ENCODE measurements at regions not wholly inside any gene's neighbourhood (a gene's known extent, or its start where the extent isn't known, plus 50 kb on each side); places are given as distances from the start of the nearest gene placed in this dataset.

- 88 to 97% (median 92%) methylated on average over 2 of the region's 2 CpGs for WGBS, 3 donors
- H3K9me3 ChIP-seq: no peaks in the 10 kb centered on the region
- intact Hi-C loops (cut with DNase I): no loop called here
Observed at GRCh38 chr3:177317247-177317646, 120.0 kb upstream of the TBL1XR1 start.

GRCh38 chr3:177318559-177318958, 121.3 kb upstream of the TBL1XR1 start:
- 97 to 100% (median 98%) methylated on average over 1 of the region's 1 CpG for WGBS, 3 donors

More at GRCh38 chr3:177317247-177317646, 120.0 kb upstream of the TBL1XR1 start:
- peaks cover 4% of the 10 kb centered on the region for H3K4me1 ChIP-seq
- no peak for ATAC-seq
- H3K4me3 ChIP-seq: no peak overlapping the region
- DNase-seq: no peak
- no peaks in the 10 kb centered on the region for H3K36me3 ChIP-seq (ENCODE audit: insufficient read depth in 1 of 2, low read depth in 1 of 2)
- H3K27ac ChIP-seq: no peak overlapping the region
- no peak for TF ChIP-seq CTCF (IDR thresholded peaks at IDR 0.05)
- H3K27me3 ChIP-seq (ENCODE audit: insufficient read depth in 3 of 3, low read length in 2 of 3): no peaks in the 10 kb centered on the region

GRCh38 chr3:177320765-177321247, 123.5 kb upstream of the TBL1XR1 start:
- intact Hi-C loops (cut with DNase I): no loop called here
- H3K27ac ChIP-seq: no peak overlapping the region
- no peak for ATAC-seq

More at GRCh38 chr3:177318559-177318958, 121.3 kb upstream of the TBL1XR1 start:
- Histone ChIP-seq H3K4me1 (peaks cover 4% of the 10 kb centered on the region), H3K27ac (no peak overlapping the region), H3K27me3 (ENCODE audit: insufficient read depth in 3 of 3, low read length in 2 of 3) (no peaks in the 10 kb centered on the region), H3K9me3 (no peaks in the 10 kb centered on the region), H3K4me3 (no peak overlapping the region), H3K36me3 (ENCODE audit: insufficient read depth in 1 of 2, low read depth in 1 of 2) (no peaks in the 10 kb centered on the region)
- intact Hi-C loops (cut with DNase I): no loop called here
- DNase-seq: no peak
- ATAC-seq: no peak
- no peak for TF ChIP-seq CTCF (IDR thresholded peaks at IDR 0.05)

GRCh38 chr3:177321819-177322218, 124.5 kb upstream of the TBL1XR1 start:
- H3K27ac ChIP-seq: no peak overlapping the region
- intact Hi-C loops (cut with DNase I): no loop called here
- TF ChIP-seq CTCF (IDR thresholded peaks at IDR 0.05): no peak
- DNase-seq (no peak), ATAC-seq (no peak)
- no peak overlapping the region for H3K4me3 ChIP-seq
- H3K36me3 ChIP-seq (ENCODE audit: insufficient read depth in 1 of 2, low read depth in 1 of 2): no peaks in the 10 kb centered on the region
- H3K9me3 ChIP-seq: no peaks in the 10 kb centered on the region
- H3K27me3 ChIP-seq (ENCODE audit: insufficient read depth in 3 of 3, low read length in 2 of 3): no peaks in the 10 kb centered on the region
- whole genome bisulfite sequencing, 3 donors: 87 to 91% (median 88%) methylated on average over 6 of the region's 6 CpGs
- H3K4me1 ChIP-seq: peaks cover 4% of the 10 kb centered on the region

More at GRCh38 chr3:177320765-177321247, 123.5 kb upstream of the TBL1XR1 start:
- TF ChIP-seq CTCF (IDR thresholded peaks at IDR 0.05): no peak
- Histone ChIP-seq H3K4me3 (no peak overlapping the region), H3K27me3 (ENCODE audit: insufficient read depth in 3 of 3, low read length in 2 of 3) (no peaks in the 10 kb centered on the region), H3K4me1 (peaks cover 4% of the 10 kb centered on the region), H3K9me3 (no peaks in the 10 kb centered on the region), H3K36me3 (ENCODE audit: insufficient read depth in 1 of 2, low read depth in 1 of 2) (no peaks in the 10 kb centered on the region)
- DNase-seq: no peak
- WGBS, 3 donors: 68 to 74% (median 70%) methylated on average over 4 of the region's 4 CpGs

GRCh38 chr3:177322881-177323280, 125.6 kb upstream of the TBL1XR1 start:
- Histone ChIP-seq H3K27me3 (ENCODE audit: insufficient read depth in 3 of 3, low read length in 2 of 3) (no peaks in the 10 kb centered on the region), H3K36me3 (ENCODE audit: insufficient read depth in 1 of 2, low read depth in 1 of 2) (no peaks in the 10 kb centered on the region), H3K4me1 (peaks cover 4% of the 10 kb centered on the region), H3K27ac (no peak overlapping the region), H3K9me3 (no peaks in the 10 kb centered on the region), H3K4me3 (no peak overlapping the region)
- WGBS, 3 donors: 85 to 86% (median 85%) methylated on average over 10 of the region's 10 CpGs
- intact Hi-C loops (cut with DNase I): no loop called here
- ATAC-seq (no peak), DNase-seq (no peak)
- TF ChIP-seq CTCF (IDR thresholded peaks at IDR 0.05): no peak
